H9 (cell line): ENCODE measurements at regions not wholly inside any gene's neighbourhood (a gene's known extent, or its start where the extent isn't known, plus 50 kb on each side); places are given as distances from the start of the nearest gene placed in this dataset.

Experiments
- DNase-seq: peaks from one replicate; pipeline ENCODE4 v3.0.0-alpha.2; 2017
- H2AFZ ChIP-seq: one replicate; pipeline ENCODE4 v1.6.1; 2013; ENCODE audit warnings: mild to moderate bottlenecking, low read length, control low read depth, moderate library complexity
- H2AK5ac ChIP-seq: 2 replicates; pipeline ENCODE4 v1.6.1; 2013; ENCODE audit warnings: low read length, control low read depth, mixed read lengths; ENCODE audit not compliant: insufficient read length
- H2BK120ac ChIP-seq: one replicate; pipeline ENCODE4 v1.6.1; 2013; ENCODE audit warnings: low read depth, mild to moderate bottlenecking, low read length, control low read depth, inconsistent platforms; ENCODE audit not compliant: poor library complexity, severe bottlenecking
- H2BK12ac ChIP-seq: 2 replicates; pipeline ENCODE4 v1.6.1; 2013; ENCODE audit warnings: low read length, control low read depth, mixed read lengths, low read depth; ENCODE audit not compliant: insufficient read length
- H2BK15ac ChIP-seq: 2 replicates; pipeline ENCODE4 v1.6.1; 2013; ENCODE audit warnings: low read depth, low read length, control low read depth
- H2BK20ac ChIP-seq: one replicate; pipeline ENCODE4 v1.6.1; 2013; ENCODE audit warnings: low read depth, mild to moderate bottlenecking, low read length, control low read depth, inconsistent platforms; ENCODE audit not compliant: poor library complexity, severe bottlenecking
- H2BK5ac ChIP-seq: 2 replicates; pipeline ENCODE4 v1.6.1; 2013; ENCODE audit warnings: low read length, control low read depth, mixed read lengths; ENCODE audit not compliant: insufficient read length
- H3K14ac ChIP-seq: 2 replicates; pipeline ENCODE4 v1.6.1; 2013; ENCODE audit warnings: low read length, control low read depth; ENCODE audit not compliant: insufficient read depth
- H3K18ac ChIP-seq: 2 replicates; pipeline ENCODE4 v1.6.1; 2013; ENCODE audit warnings: low read depth, mild to moderate bottlenecking, mixed read lengths, low read length, control low read depth; ENCODE audit not compliant: insufficient read length
- H3K23ac ChIP-seq: 2 replicates; pipeline ENCODE4 v1.6.1; 2013; ENCODE audit warnings: low read length, control low read depth, mixed read lengths, low read depth; ENCODE audit not compliant: insufficient read length
- H3K23me2 ChIP-seq: 2 replicates; pipeline ENCODE4 v1.6.1; 2013; ENCODE audit warnings: low read depth, mild to moderate bottlenecking, mixed read lengths, low read length, control low read depth; ENCODE audit not compliant: insufficient read length, poor library complexity, severe bottlenecking
- H3K27ac ChIP-seq: 2 replicates; pipeline ENCODE4 v1.5.1; 2013; ENCODE audit warnings: low read length, control low read depth, mixed read lengths, low read depth; ENCODE audit not compliant: insufficient read length
- H3K27me3 ChIP-seq: 2 replicates; pipeline ENCODE4 v1.6.1; 2013; ENCODE audit warnings: low read length, control low read depth, inconsistent platforms; ENCODE audit not compliant: insufficient read depth
- H3K4ac ChIP-seq: 2 replicates; pipeline ENCODE4 v1.6.1; 2013; ENCODE audit warnings: low read depth, mild to moderate bottlenecking, control low read depth, inconsistent platforms, low read length, moderate library complexity
- H3K4me1 ChIP-seq: 2 replicates; pipeline ENCODE4 v1.6.1; 2013; ENCODE audit warnings: low read length, control low read depth, inconsistent platforms; ENCODE audit not compliant: insufficient read depth
- H3K4me2 ChIP-seq: 2 replicates; pipeline ENCODE4 v1.6.1; 2013; ENCODE audit warnings: low read length, control low read depth, mixed read lengths; ENCODE audit not compliant: insufficient read length, insufficient read depth
- H3K56ac ChIP-seq: 2 replicates; pipeline ENCODE4 v1.6.1; 2013; ENCODE audit warnings: low read depth, mild to moderate bottlenecking, mixed read lengths, low read length, control low read depth; ENCODE audit not compliant: insufficient read length
- H3K79me1 ChIP-seq: 2 replicates; pipeline ENCODE4 v1.6.1; 2013; ENCODE audit warnings: low read depth, mild to moderate bottlenecking, moderate library complexity, low read length, control low read depth, inconsistent platforms; ENCODE audit not compliant: insufficient read depth, poor library complexity, severe bottlenecking
- H3K79me2 ChIP-seq: 2 replicates; pipeline ENCODE4 v1.6.1; 2013; ENCODE audit warnings: low read length, control low read depth, inconsistent platforms; ENCODE audit not compliant: insufficient read depth
- H3K9ac ChIP-seq: 2 replicates; pipeline ENCODE4 v1.6.1; 2013; ENCODE audit warnings: low read length, control low read depth, mixed read lengths; ENCODE audit not compliant: insufficient read length; ENCODE audit errors: extremely low read depth
- H3K9me3 ChIP-seq: one replicate; pipeline ENCODE4 v1.6.1; 2013; ENCODE audit warnings: low read depth, low read length, inconsistent platforms; ENCODE audit not compliant: control insufficient read depth
- H3T11ph ChIP-seq: one replicate; pipeline ENCODE4 v1.6.1; 2013; ENCODE audit warnings: mild to moderate bottlenecking, low read length, control low read depth, inconsistent platforms
- H4K20me1 ChIP-seq: one replicate; pipeline ENCODE4 v1.6.1; 2013; ENCODE audit not compliant: control insufficient read depth, insufficient read length, insufficient read depth
- H4K5ac ChIP-seq: 2 replicates; pipeline ENCODE4 v1.6.1; 2013; ENCODE audit warnings: low read depth, mild to moderate bottlenecking, mixed read lengths, low read length, control low read depth; ENCODE audit not compliant: insufficient read length
- H4K8ac ChIP-seq: replicated peaks from 2 replicates; pipeline ENCODE4 v1.6.1; 2013; ENCODE audit warnings: low read length, control low read depth, mixed read lengths, low read depth; ENCODE audit not compliant: insufficient read length
- H4K91ac ChIP-seq: 2 replicates; pipeline ENCODE4 v1.6.1; 2013; ENCODE audit warnings: low read depth, mild to moderate bottlenecking, moderate library complexity, mixed read lengths, low read length, control low read depth; ENCODE audit not compliant: insufficient read length
- H3K27ac Mint-ChIP-seq, 3 experiments: 2 replicates in 2 of 3; 3 replicates in 1 of 3; pipeline ENCODE4 v1.8.0; 2020 to 2021; ENCODE audit warnings: mixed read lengths in 3 of 3, mild to moderate bottlenecking in 1 of 3, moderate library complexity in 1 of 3
- H3K27me3 Mint-ChIP-seq: 2 replicates; pipeline ENCODE4 v1.8.0; 2021; ENCODE audit warnings: low read depth, mild to moderate bottlenecking, moderate library complexity, mixed read lengths
- H3K36me3 Mint-ChIP-seq, 3 experiments: 2 replicates in 2 of 3; 3 replicates in 1 of 3; pipeline ENCODE4 v1.8.0; 2020 to 2021; ENCODE audit warnings: low read depth in 3 of 3, mixed read lengths in 3 of 3; ENCODE audit not compliant: insufficient read depth in 1 of 3
- H3K4me1 Mint-ChIP-seq, 2 experiments: 2 replicates each; pipeline ENCODE4 v1.8.0; 2020; ENCODE audit warnings: mixed read lengths in 2 of 2
- H3K4me3 Mint-ChIP-seq, 2 experiments: 2 replicates in 1 of 2; 3 replicates in 1 of 2; pipeline ENCODE4 v1.8.0; 2020 to 2021; ENCODE audit warnings: mild to moderate bottlenecking in 2 of 2, mixed read lengths in 2 of 2, moderate library complexity in 1 of 2
- H3K9me3 Mint-ChIP-seq, 2 experiments: 2 replicates in 1 of 2; 3 replicates in 1 of 2; pipeline ENCODE4 v1.8.0; 2020; ENCODE audit warnings: mild to moderate bottlenecking in 2 of 2, mixed read lengths in 2 of 2, moderate library complexity in 1 of 2
- CTCF ChIP-seq: fragments of 200-600 bp; sonication (generic); conservative IDR thresholded peaks from 3 replicates; pipeline ENCODE4 v1.8.0; 2021; ENCODE audit warnings: antibody characterized with exemption, mild to moderate bottlenecking
- WGBS: extraction: QIAGEN DNeasy Blood & Tissue Kit; methylation state at CpG from one replicate; pipeline ENCODE4 v1.1.7; 2013; ENCODE audit warnings: missing lambda C conversion rate, low lambda C conversion rate, mixed read lengths; ENCODE audit not compliant: insufficient read length; ENCODE audit errors: extremely low coverage; 5-methylcytosine and 5-hydroxymethylcytosine counted together

- Histone ChIP-seq H3K23me2 (no peaks in the 10 kb centered on the region), H3K27me3 (no peaks in the 10 kb centered on the region), H3K9me3 (no peaks in the 10 kb centered on the region), H2AK5ac (no peak overlapping the region), H3K27ac (no peak overlapping the region), H4K8ac (no peak overlapping the region), H2BK5ac (no peak overlapping the region), H3K14ac (no peak overlapping the region), H3K79me2 (no peaks in the 10 kb centered on the region), H2BK12ac (no peak overlapping the region), H3K56ac (no peak overlapping the region), H3T11ph (no peak overlapping the region), H3K4ac (no peak overlapping the region), H4K91ac (no peak overlapping the region), H4K20me1 (no peaks in the 10 kb centered on the region), H2BK120ac (no peak overlapping the region), H3K9ac (no peak overlapping the region), H2BK15ac (no peak overlapping the region), H3K79me1 (no peaks in the 10 kb centered on the region), H3K4me2 (no peak overlapping the region), H3K4me1 (no peaks in the 10 kb centered on the region), H4K5ac (no peak overlapping the region), H2BK20ac (no peak overlapping the region), H2AFZ (no peak overlapping the region), H3K23ac (no peak overlapping the region), H3K18ac (no peak overlapping the region)
- Mint-ChIP-seq H3K27me3 (no peaks in the 10 kb centered on the region), H3K36me3 (peaks cover 11 to 35% (median 23%) of the 10 kb centered on the region in 3 experiments), H3K9me3 (peaks cover 15 to 22% of the 10 kb centered on the region in 2 experiments), H3K27ac (no peak overlapping the region; a peak in 1 of 7 replicates), H3K4me1 (peaks cover 6 to 12% of the 10 kb centered on the region in 2 experiments; a peak in 3 of 4 replicates), H3K4me3 (no peak overlapping the region)
- no peak for DNase-seq
- no peak for TF ChIP-seq CTCF
- WGBS: no CpG with 5 or more reads among the region's 7 CpGs
Measured at GRCh38 chr6:109269057-109269456, 113.2 kb downstream of the CD164 start.
